ENCODE measurements at regions not wholly inside any gene's neighbourhood (a gene's known extent, or its start where the extent isn't known, plus 50 kb on each side); places are given as distances from the start of the nearest gene placed in this dataset.

DNA sequence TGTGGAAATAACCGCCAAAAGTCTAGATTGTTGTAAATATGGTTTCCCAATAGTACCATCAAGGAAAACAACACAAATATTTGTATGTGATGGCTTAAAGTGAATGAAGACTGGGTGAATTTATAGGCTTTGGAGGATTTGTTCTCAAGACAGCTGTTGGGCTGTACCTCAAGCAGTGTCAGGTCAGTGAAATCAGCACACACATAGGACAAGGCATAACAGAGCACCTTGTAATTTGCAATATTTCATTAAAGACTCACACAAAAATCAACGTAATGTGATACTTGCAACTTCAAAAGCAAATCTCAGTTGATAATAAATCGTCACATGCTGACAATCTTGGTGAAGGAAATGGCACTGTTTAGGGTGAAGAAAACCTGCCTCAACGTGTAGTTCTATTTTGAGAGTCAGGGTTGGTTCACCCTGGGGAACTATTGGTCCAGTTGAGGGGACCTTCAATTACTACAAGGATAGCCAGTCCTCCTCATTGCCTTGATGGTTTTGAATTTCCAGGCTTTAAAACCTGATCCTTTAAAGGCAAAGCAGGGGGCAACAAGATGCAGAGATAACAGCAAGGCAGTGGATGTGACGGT lies 126.8 kb upstream of the ST6GAL2 start:
- TF ChIP-seq TAF1 (IDR thresholded peaks at IDR 0.05; ENCODE audit: borderline replicate concordance, insufficient read depth, low read length), result no peak
- no peak for TF ChIP-seq FOXP2 (optimal IDR thresholded peaks at IDR 0.05; ENCODE audit: borderline replicate concordance, extremely low read depth, extremely low read length, insufficient read depth)
- TF ChIP-seq SIN3A (IDR thresholded peaks at IDR 0.05; ENCODE audit: borderline replicate concordance, insufficient read depth, low read length), result no peak
- TF ChIP-seq, protein P1, sequence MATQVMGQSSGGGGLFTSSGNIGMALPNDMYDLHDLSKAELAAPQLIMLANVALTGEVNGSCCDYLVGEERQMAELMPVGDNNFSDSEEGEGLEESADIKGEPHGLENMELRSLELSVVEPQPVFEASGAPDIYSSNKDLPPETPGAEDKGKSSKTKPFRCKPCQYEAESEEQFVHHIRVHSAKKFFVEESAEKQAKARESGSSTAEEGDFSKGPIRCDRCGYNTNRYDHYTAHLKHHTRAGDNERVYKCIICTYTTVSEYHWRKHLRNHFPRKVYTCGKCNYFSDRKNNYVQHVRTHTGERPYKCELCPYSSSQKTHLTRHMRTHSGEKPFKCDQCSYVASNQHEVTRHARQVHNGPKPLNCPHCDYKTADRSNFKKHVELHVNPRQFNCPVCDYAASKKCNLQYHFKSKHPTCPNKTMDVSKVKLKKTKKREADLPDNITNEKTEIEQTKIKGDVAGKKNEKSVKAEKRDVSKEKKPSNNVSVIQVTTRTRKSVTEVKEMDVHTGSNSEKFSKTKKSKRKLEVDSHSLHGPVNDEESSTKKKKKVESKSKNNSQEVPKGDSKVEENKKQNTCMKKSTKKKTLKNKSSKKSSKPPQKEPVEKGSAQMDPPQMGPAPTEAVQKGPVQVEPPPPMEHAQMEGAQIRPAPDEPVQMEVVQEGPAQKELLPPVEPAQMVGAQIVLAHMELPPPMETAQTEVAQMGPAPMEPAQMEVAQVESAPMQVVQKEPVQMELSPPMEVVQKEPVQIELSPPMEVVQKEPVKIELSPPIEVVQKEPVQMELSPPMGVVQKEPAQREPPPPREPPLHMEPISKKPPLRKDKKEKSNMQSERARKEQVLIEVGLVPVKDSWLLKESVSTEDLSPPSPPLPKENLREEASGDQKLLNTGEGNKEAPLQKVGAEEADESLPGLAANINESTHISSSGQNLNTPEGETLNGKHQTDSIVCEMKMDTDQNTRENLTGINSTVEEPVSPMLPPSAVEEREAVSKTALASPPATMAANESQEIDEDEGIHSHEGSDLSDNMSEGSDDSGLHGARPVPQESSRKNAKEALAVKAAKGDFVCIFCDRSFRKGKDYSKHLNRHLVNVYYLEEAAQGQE (IDR thresholded peaks at IDR 0.05; ENCODE audit: insufficient read depth in 1 of 2, low read depth in 2 of 2, low read length in 2 of 2), result no peak
- TF ChIP-seq POLR2AphosphoS5 (IDR thresholded peaks at IDR 0.05; ENCODE audit: low read depth, low read length), result no peak

DNA sequence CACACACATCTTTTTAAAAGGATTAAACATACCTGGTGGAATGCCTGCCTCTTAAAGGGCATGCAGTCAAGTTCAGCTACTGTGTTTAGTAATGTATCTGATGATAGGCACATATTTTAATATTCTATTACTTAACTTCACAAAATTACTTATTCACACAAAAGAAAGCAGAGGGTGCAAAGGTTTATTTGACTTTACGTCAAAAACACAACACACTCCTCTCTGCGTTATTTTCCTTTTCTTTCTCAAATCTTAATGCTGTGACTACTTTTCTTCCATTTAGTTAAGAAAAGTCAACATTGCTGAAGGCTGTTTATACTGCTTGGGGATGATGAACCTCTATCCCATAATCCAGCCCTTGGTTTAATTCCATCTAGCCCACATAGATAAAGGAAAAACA lies 127.9 kb upstream of the ST6GAL2 start:
- TF ChIP-seq TAF1 (IDR thresholded peaks at IDR 0.05; ENCODE audit: borderline replicate concordance, insufficient read depth, low read length), result no peak
- TF ChIP-seq, protein P1 (IDR thresholded peaks at IDR 0.05; ENCODE audit: insufficient read depth in 1 of 2, low read depth in 2 of 2, low read length in 2 of 2), result no peak

DNA sequence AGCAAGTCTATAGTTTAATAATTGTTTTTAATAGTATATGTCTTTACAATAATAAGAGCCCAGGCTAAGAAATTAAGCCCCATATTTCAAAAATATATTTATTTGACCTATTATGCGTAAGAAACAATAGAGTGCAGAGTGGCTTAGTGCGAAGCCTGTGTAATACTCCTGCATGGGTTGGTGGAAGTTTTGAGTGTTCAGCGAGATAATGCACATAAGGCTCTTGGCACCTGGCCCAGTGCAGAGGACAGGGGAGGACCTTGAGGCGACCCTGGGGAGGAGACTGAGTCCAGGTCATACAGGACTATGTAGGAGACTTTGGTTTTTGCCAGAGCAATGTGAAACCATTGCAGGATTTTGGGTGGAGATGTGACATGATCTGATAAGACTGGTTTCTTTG lies 132.4 kb upstream of the ST6GAL2 start:
- no peak for TF ChIP-seq POLR2AphosphoS5 (IDR thresholded peaks at IDR 0.05; ENCODE audit: low read depth, low read length)
- TF ChIP-seq FOXP2 (optimal IDR thresholded peaks at IDR 0.05; ENCODE audit: borderline replicate concordance, extremely low read depth, extremely low read length, insufficient read depth), result no peak
- TF ChIP-seq, protein P1 (IDR thresholded peaks at IDR 0.05; ENCODE audit: insufficient read depth in 1 of 2, low read depth in 2 of 2, low read length in 2 of 2), result no peak
- TF ChIP-seq SIN3A (IDR thresholded peaks at IDR 0.05; ENCODE audit: borderline replicate concordance, insufficient read depth, low read length), result no peak
- no peak for TF ChIP-seq TAF1 (IDR thresholded peaks at IDR 0.05; ENCODE audit: borderline replicate concordance, insufficient read depth, low read length)

DNA sequence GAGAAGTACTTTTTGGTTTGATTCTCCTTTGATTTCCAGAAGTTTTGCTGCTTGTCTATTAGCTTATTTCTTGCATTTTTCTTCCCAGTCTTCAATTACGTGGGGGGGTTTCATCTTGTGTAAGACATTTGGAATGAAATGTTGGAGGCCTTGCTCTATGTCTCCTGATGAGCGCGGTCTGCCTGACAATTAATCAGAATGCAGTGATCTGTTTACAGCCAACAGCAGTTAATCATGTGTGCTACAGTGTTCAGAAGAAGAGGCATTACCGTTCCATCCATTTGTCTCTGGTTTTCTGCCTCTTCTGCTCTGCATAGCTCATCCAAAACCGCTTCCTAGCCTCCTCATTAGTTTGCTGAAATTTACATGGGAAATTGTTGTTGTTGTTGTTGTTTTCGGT lies 134.4 kb upstream of the ST6GAL2 start:
- TF ChIP-seq FOXP2 (optimal IDR thresholded peaks at IDR 0.05; ENCODE audit: borderline replicate concordance, extremely low read depth, extremely low read length, insufficient read depth), result no peak
- TF ChIP-seq, protein P1 (IDR thresholded peaks at IDR 0.05; ENCODE audit: insufficient read depth in 1 of 2, low read depth in 2 of 2, low read length in 2 of 2), result no peak
- TF ChIP-seq SIN3A (IDR thresholded peaks at IDR 0.05; ENCODE audit: borderline replicate concordance, insufficient read depth, low read length), result no peak
- TF ChIP-seq TAF1 (IDR thresholded peaks at IDR 0.05; ENCODE audit: borderline replicate concordance, insufficient read depth, low read length), result no peak
- no peak for TF ChIP-seq POLR2AphosphoS5 (IDR thresholded peaks at IDR 0.05; ENCODE audit: low read depth, low read length)

DNA sequence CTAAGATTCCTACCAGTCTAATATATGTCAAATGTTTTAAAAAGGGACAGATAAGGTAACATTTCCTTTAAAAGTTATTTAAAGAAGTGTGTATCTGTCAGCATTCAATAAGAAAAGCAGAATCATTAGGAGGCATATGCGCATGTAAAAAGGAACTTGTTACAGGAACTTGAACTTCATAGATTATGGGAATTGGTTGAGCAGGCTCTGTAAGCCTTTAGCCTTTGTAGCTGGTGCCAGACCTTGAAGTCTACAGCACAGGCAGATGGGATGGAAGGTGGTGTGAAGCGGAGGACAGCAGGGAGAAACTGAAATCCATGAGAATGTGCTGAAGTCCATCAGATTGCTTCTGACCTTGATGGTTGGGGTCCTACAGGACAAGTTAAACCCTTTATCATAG lies 138.3 kb upstream of the ST6GAL2 start:
- TF ChIP-seq POLR2AphosphoS5 (IDR thresholded peaks at IDR 0.05; ENCODE audit: low read depth, low read length), result no peak
- TF ChIP-seq, protein P1 (IDR thresholded peaks at IDR 0.05; ENCODE audit: insufficient read depth in 1 of 2, low read depth in 2 of 2, low read length in 2 of 2), result no peak
- TF ChIP-seq TAF1 (IDR thresholded peaks at IDR 0.05; ENCODE audit: borderline replicate concordance, insufficient read depth, low read length), result no peak
- TF ChIP-seq FOXP2 (optimal IDR thresholded peaks at IDR 0.05; ENCODE audit: borderline replicate concordance, extremely low read depth, extremely low read length, insufficient read depth), result no peak
- no peak for TF ChIP-seq SIN3A (IDR thresholded peaks at IDR 0.05; ENCODE audit: borderline replicate concordance, insufficient read depth, low read length)
